Suppressor macrophage treated with lipopolysaccharide for 4 hours (primary cell): ENCODE measurements at regions not wholly inside any gene's neighbourhood (a gene's known extent, or its start where the extent isn't known, plus 50 kb on each side); places are given as distances from the start of the nearest gene placed in this dataset.

Experiments used
- DNase-seq: peaks from one replicate; pipeline ENCODE4 v3.0.0-alpha.2; 2020

GRCh38 chr1:90190523-90190922 lies 195.6 kb downstream of the ZNF326 start:
- no peak for DNase-seq

- no peak for DNase-seq
Measured at GRCh38 chr1:90189889-90190288, 195.0 kb downstream of the ZNF326 start.

GRCh38 chr1:90187323-90187585 lies 192.3 kb downstream of the ZNF326 start:
- no peak for DNase-seq

GRCh38 chr1:90186506-90187322 lies 191.8 kb downstream of the ZNF326 start:
- DNase-seq, result no peak

GRCh38 chr1:90176530-90176929 lies 181.6 kb downstream of the ZNF326 start:
- peak; percentile 23 for DNase-seq

GRCh38 chr1:90175490-90176167 lies 180.7 kb downstream of the ZNF326 start:
- DNase-seq, result peak; percentile 3

- no peak for DNase-seq
Measured at GRCh38 chr1:90174246-90174645, 179.3 kb downstream of the ZNF326 start.

GRCh38 chr1:90162216-90162615 lies 167.3 kb downstream of the ZNF326 start:
- DNase-seq, result no peak

- DNase-seq, result no peak
Measured at GRCh38 chr1:90161625-90162024, 166.7 kb downstream of the ZNF326 start.

GRCh38 chr1:90155721-90156487 lies 161.0 kb downstream of the ZNF326 start:
- no peak for DNase-seq

- DNase-seq, result no peak
Measured at GRCh38 chr1:90154711-90155110, 159.8 kb downstream of the ZNF326 start.

GRCh38 chr1:90149101-90149500 lies 154.2 kb downstream of the ZNF326 start:
- no peak for DNase-seq

- no peak for DNase-seq
Measured at GRCh38 chr1:90147093-90147492, 152.2 kb downstream of the ZNF326 start.

- no peak for DNase-seq
Measured at GRCh38 chr1:90144820-90145219, 149.9 kb downstream of the ZNF326 start.

GRCh38 chr1:90143591-90143990 lies 148.7 kb downstream of the ZNF326 start:
- DNase-seq, result no peak

- DNase-seq, result no peak
Measured at GRCh38 chr1:90142697-90143096, 147.8 kb downstream of the ZNF326 start.

- DNase-seq, result no peak
Measured at GRCh38 chr1:90139837-90140236, 144.9 kb downstream of the ZNF326 start.

- DNase-seq, result no peak
Measured at GRCh38 chr1:90135286-90135685, 140.4 kb downstream of the ZNF326 start.

GRCh38 chr1:90134175-90134955 lies 139.5 kb downstream of the ZNF326 start:
- no peak for DNase-seq

GRCh38 chr1:90133133-90133532 lies 138.2 kb downstream of the ZNF326 start:
- DNase-seq, result peak; percentile 23

GRCh38 chr1:90132306-90132705 lies 137.4 kb downstream of the ZNF326 start:
- DNase-seq, result no peak

GRCh38 chr1:90127288-90127953 lies 132.5 kb downstream of the ZNF326 start:
- DNase-seq, result no peak

- DNase-seq, result no peak
Measured at GRCh38 chr1:90126834-90127233, 131.9 kb downstream of the ZNF326 start.
